ENCODE measurements at regions not wholly inside any gene's neighbourhood (a gene's known extent, or its start where the extent isn't known, plus 50 kb on each side); places are given as distances from the start of the nearest gene placed in this dataset.

DNA sequence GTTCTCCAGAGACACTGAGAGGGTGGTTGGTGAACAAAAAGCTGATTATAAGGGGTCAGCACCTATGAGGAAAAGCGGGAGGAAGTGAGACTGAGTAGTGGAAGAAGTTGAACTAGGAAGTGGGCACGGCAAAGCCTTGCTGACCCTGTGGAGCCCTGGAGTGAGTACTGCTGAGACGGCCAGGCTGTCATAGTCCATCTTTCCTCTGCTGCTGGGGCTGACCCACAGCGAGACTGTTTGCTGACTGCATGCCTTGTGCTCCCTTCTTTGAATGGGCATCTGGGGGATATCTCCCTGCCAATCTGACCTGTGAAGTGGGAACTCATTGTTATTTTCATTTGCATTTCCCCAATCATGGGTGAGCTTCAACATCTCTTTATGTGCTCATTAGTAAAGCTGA, 92.4 kb upstream of the LDAH start:
- intact Hi-C loops (cut with DNase I), result no loop called here
- no peak for DNase-seq

DNA sequence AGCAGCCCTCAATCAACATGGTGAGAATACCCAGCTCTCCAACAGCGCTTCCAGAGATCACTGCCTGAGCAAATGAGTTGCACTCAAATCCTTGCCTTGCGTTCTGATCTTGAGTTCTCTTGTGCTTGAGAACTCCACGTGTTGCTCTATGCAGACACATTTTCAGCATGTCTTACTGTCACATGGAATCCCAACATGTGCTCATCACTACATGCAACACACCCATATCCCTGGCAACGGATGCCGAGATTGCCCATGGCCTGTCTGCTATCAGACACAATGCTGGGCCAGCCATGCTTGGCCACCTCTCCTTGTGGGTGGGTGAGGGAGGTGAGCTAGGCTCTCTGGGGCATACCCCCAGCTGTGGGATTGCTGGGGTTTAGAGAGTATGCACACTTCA, 91.9 kb upstream of the LDAH start:
- peak in 1 of 42 donors; percentile 33 for DNase-seq
- intact Hi-C loops (cut with DNase I), result no loop called here

DNA sequence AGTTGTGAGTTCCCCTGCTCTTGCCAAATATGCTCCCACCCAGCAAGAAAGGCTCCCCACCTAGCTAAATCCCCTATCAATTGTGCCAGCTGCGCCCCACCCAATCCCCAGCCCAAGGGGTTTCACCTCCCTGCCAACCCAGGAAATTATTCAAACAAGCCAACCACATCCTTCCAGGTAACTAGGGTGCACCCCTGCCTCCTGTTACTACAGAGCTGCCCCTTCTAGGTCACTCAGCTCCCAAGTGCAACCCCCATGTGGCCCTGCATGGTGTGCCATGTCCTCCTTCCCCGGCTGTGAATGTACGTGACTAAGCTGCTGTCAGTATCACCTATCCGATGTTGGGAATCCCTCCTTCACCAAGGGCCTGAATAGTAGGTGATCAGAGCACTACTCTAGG, 91.2 kb upstream of the LDAH start:
- intact Hi-C loops (cut with DNase I), result no loop called here

DNA sequence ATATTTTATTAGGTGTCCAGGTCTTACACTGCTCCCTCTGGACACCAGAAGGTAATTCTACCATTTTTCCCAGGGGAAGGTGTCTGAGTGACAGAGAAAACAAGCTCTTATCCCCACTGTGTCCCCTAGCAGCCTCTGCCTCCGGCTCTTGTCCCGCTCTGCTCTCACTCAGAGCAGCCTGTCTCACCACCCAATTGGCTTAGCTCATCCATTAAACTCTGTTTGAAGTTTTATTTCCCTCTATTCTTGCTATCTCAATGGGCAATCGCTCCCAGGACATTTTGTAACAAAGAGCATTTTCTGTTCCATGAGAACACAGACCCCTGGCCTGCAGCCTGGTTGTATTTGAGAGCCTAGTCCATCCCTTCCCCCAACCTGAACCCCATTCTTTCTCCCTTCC, 90.6 kb upstream of the LDAH start:
- intact Hi-C loops (cut with DNase I), result no loop called here

More for the DNA sequence above, 91.2 kb upstream of the LDAH start:
- peak in 1 of 42 donors; percentile 20 for DNase-seq

DNA sequence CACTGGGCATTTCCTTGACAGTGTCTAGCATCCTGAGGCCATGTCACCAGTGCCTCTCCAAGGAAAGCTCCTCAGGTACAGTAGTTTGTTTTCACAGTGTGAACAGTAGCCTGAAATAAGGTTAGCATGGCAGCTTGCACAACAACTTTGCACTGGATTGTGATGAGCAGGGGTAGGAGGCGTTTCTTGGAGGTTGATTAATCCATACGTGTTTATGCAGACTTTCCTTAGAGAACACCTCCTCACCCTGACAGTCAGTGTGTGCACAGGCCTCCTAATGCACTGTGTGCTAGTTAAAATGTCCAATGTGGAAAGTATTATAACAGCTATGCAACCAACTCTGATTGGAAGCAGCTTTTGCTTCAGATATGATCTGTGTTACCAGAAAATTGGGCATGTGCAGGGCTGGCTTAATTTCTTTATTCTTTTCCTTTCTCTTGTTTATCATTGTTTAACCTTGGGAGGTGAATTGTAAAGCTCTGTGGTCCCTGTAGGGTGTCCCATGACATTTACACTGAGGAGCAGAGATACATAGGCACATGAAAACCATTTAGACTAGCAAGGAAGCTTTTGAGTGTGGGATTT, 77.2 kb upstream of the LDAH start:
- intact Hi-C loops (cut with DNase I), result no loop called here
- DNase-seq, result peak in 8 of 42 donors; percentile 10 to 72 (median 38)

More for the DNA sequence above, 90.6 kb upstream of the LDAH start:
- no peak for DNase-seq

DNA sequence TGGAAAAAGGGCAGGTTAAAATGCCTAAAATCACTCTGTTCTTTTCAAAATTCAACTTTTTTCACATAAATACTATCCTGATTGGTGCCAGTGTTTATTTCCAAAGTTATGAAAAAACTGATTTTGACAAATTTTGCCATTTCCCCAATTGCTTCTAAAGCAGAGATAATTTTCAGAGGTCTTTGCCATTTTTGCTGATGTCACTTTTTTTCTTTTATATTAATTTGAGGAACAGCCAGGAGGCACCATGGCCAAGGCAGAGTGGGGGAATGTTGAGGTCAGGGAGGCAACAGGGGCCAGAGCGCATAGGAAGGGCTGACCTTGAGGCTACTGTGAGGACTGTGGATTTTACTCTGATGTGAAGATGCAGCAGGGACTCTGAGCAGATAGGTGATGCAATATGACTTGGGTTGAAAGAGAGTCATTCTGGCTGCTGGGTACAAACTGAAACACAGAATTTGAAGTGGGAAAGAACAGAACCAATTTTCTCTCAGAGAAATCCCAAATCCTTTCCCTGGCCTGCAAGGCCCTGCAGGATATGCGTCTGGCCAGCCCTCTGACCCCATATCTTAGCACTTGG, 75.1 kb upstream of the LDAH start:
- DNase-seq, result no peak
- intact Hi-C loops (cut with DNase I), result no loop called here

DNA sequence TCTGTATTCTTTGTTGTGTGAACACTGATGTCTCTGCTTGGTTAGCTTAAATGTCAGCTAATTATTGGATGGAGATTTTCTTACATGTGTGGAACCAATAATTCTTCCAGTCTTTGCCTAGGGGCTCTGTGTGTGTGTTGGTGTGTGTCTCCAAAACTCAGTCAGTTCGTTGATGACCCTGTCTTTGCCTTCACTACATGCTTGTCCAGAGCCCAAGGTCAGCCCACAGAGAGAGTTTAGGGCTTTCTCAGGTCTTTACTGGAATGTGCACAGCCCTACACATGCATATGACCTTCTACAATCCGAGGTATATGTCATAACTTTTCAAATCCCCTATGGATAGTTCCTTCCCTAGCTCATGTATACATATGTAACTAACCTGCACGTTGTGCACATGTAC, 74.1 kb upstream of the LDAH start:
- intact Hi-C loops (cut with DNase I), result no loop called here

DNA sequence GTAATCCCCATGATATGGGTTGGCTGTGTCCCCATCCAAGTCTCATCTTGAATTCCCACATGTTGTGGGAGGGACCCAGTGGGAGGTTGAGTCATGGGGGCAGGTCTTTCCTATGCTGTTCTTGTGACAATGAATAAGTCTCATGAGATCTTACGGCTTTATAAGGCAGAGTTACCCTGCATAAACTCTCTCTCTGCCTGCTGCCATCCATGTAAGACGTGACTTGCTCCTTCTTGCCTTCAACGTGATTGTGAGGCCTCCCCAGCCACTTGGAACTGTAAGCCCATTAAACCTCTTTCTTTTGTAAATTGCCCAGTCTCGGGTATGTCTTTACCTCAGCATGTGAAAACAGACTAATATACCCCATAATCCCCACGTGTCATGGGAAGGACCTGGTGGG, 61.9 kb upstream of the LDAH start:
- intact Hi-C loops (cut with DNase I), result no loop called here
- DNase-seq, result no peak

More for the DNA sequence above, 74.1 kb upstream of the LDAH start:
- no peak for DNase-seq

DNA sequence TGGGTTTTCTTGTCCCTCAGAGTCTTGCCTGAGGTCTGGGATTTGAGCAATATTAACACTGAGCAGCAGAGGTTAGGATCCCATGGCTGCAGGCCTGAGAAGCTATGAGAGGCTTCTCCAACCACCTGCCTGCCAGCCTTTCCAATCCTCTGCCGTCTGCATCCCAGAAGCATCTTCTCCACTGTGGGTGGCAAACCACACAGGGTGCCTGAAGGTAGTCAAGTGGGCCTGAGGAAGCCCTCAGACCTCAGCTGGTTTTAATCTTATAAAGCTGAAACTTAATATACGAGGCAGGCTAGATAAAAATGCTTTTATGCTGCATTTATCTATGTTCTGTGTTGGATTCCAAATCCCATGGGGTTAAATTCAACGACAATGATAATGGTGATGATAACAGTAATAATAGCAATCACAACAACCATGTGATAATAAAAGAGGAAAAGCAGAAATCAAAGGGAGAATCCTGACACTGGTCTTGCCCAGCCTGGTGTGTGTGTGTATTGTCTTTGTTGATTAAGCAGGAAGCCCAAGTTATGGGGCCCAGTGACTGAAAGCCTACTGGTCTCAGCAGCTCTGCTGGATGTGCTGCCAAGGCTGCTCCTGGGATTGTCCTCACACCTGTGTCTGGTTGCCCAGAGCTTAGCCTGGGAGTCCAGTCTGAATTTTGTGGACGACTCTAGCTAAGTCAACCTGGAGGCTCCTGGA, 59.7 kb upstream of the LDAH start:
- intact Hi-C loops (cut with DNase I), result no loop called here
- DNase-seq, result no peak

DNA sequence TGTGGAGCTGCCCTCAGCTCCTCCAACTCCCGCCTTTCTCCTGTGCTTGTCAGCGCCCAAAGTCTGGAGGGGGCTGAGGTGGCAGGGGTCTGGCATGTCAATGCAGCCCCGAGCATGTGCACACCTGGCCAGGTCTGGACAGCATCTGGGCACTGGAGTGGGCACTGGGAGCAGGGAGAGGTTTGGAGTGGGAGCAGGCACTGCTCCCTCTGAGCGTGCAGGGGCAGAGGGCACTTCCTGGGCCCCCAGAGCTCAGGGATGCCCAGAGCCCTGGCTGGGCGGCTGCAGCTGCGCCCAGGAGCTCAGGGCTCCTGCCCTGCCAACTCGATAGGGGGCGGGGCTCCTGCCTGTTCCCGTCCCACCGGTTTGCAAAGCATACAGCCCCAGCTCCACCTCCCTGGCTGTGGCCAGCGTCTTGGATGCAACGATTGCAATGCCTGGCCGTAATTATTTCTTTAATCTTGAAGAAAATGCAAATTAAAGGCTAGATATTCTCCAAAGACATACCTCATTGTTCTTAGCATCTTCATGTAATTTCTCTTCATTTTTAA, 57.4 kb upstream of the LDAH start:
- no peak for DNase-seq
- intact Hi-C loops (cut with DNase I), result no loop called here

DNA sequence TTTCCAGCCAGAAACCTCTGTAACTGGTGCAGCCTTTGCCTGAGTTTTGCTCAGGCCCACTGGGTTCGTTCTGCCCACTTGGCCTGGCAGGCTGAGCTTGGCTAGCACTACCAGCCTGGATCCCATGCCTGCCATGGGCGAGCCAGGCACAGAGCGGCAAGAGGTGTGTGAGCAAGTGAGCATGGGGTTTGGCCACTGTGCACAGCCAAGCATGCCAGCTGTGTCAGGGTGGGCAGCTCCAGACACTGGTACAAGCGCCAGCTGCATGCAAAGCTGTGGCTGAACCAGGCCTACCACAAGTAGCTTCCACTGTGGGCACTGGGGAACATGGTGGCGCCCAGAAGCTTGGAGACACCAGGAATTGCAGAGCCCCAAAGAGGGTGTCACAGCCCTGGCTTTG, 56.3 kb upstream of the LDAH start:
- no peak for DNase-seq
- intact Hi-C loops (cut with DNase I), result no loop called here

DNA sequence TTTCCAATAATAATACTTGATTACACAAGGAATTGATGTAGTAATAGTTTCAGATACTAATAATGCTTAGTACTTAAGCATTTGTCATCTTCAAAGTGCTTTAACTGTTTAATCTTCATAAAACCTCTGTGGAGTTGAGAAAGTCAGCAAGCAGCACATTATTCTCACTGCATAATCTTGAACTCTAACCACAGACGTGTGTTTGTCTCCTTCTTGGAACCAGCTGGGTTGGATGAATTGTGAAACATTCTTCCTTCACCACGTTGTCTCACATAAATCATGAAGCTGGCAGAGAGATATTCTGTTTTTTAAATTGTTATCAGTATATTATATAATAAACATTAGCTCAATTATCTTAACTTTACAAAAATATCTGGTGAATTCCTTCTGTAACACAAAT, 55.1 kb upstream of the LDAH start:
- intact Hi-C loops (cut with DNase I), result no loop called here
- peak in 1 of 42 donors; percentile 6 for DNase-seq

Measured in head of caudate nucleus (tissue), 42 donors.